BJ (cell line): ENCODE measurements at regions not wholly inside any gene's neighbourhood (a gene's known extent, or its start where the extent isn't known, plus 50 kb on each side); places are given as distances from the start of the nearest gene placed in this dataset.
"Not testable (repeated sequence)": the region's sequence is repeated elsewhere in the genome, so short reads cannot be mapped to it uniquely, and the experiment has no call there.

Experiments used
- CTCF ChIA-PET: fragments of 350-600 bp; formaldehyde crosslinking; extraction: SDS; loops from one replicate; lab custom pipeline; 2021; ENCODE audit warnings: antibody characterized with exemption, inconsistent platforms; lab: Yijun Ruan, JAX
- POLR2A ChIA-PET: fragments of 300-600 bp; sonication (Branson Sonifier 250); formaldehyde crosslinking; extraction: SDS; loops from one replicate; lab custom pipeline; 2021; ENCODE audit warnings: antibody characterized with exemption; lab: Charles Lee
- DNase-seq: peaks from one replicate; pipeline ENCODE4 v3.0.0-alpha.2; 2011; ENCODE audit warnings: low read depth
- H3K27me3 ChIP-seq: 2 replicates; pipeline ENCODE4 v1.6.0; 2011; ENCODE audit warnings: low read length; ENCODE audit not compliant: control insufficient read depth, insufficient read depth
- H3K36me3 ChIP-seq: 2 replicates; pipeline ENCODE4 v1.5.1; 2011; ENCODE audit warnings: low read length; ENCODE audit not compliant: control insufficient read depth, insufficient read depth
- H3K4me3 ChIP-seq: 2 replicates; pipeline ENCODE4 v1.5.1; 2011; ENCODE audit warnings: low read depth, mild to moderate bottlenecking, control low read depth, low read length
- CTCF ChIP-seq: IDR thresholded peaks from 2 replicates; pipeline ENCODE4 v1.5.1; 2011; ENCODE audit warnings: low read depth, mild to moderate bottlenecking, control low read depth, inconsistent platforms, low read length, moderate library complexity; ENCODE audit not compliant: insufficient read depth

DNA sequence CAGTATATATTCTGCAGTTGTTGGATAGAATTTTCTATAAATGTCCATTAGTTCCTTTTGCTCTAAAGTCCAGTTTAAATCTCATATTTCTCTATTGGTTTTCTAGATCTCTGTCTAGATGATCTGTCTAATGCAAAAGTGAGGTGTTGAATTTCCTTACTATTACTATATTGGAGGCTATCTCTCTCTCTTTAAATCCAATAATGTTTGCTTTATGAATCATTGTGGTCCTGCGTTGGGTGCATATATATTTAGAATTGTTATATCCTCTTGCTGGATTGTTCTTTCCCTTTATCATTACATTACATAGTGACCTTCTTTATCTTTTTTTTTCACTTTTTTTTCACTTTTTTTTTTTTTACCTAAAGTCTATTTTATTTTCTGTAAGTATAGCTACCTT is 208.5 kb upstream of the ASCC3 start:
- H3K27me3 ChIP-seq = no peaks in the 10 kb centered on the region
- H3K4me3 ChIP-seq = no peak overlapping the region
- ChIA-PET CTCF (no interaction called here), POLR2A (no interaction called here)
- DNase-seq = no peak
- no peak for TF ChIP-seq CTCF
- no peaks in the 10 kb centered on the region for H3K36me3 ChIP-seq

DNA sequence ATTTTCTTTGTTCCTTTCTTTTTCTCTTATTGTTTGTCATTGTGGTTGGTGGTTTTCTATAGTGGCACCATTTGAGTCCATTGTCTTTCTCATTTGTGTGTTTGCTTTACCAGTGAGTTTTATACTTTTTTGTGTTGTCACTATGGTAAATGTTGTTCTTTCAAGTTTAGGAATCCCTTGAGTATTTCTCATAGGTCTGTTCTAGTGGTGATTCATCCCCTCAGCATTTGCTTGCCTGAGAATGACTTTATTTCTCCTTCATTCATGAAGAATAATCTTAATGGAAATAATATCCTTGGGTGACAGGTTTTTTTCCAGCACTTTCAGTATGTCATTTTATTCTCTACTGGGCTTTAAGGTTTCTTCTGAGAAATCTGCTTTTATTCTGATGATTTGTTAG is 209.2 kb upstream of the ASCC3 start:
- TF ChIP-seq CTCF = no peak
- no peak for DNase-seq
- no peaks in the 10 kb centered on the region for H3K36me3 ChIP-seq
- POLR2A ChIA-PET = no interaction called here
- H3K27me3 ChIP-seq = no peaks in the 10 kb centered on the region
- CTCF ChIA-PET = no interaction called here
- no peak overlapping the region for H3K4me3 ChIP-seq

DNA sequence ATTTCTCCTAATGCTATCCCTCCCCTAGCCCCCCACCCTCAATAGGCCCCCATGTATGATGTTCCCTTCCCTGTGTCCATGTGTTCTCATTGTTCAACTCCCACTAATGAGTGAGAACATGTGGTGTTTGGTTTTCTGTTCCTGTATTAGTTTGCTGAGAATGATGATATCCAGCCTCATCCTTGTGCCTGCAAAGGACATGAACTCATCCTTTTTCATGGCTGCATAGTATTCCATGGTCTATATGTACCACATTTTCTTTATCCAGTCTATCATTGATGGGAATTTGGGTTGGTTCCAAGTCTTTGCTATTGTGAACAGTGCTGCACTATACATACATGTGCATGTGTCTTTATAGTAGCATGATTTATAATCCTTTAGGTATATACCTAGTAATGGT is 217.5 kb upstream of the ASCC3 start:
- H3K36me3 ChIP-seq, DNase-seq, POLR2A ChIA-PET, CTCF ChIA-PET, H3K27me3 ChIP-seq, H3K4me3 ChIP-seq: not testable (repeated sequence)

DNA sequence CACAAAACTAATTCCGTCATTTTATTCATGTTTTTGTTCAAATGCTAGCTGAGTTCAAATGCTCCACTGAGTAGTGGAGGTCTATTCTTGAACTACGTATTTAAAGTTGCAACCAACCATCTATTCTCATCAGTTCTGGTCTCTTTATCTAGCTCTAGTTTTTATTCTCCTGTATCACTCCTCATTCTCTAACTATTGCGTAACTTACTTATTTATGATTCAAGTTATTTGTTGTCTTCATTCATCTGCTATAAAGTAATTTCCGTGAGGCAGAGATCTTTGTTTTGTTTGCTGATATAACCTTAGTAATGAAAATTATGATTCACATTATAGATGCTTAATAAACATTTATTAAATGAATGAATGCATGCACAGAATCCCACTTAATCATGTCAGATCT is 221.6 kb upstream of the ASCC3 start:
- Histone ChIP-seq H3K27me3 (no peaks in the 10 kb centered on the region), H3K4me3 (no peak overlapping the region), H3K36me3 (no peaks in the 10 kb centered on the region)
- no peak for TF ChIP-seq CTCF
- DNase-seq = no peak
- ChIA-PET CTCF (no interaction called here), POLR2A (no interaction called here)

DNA sequence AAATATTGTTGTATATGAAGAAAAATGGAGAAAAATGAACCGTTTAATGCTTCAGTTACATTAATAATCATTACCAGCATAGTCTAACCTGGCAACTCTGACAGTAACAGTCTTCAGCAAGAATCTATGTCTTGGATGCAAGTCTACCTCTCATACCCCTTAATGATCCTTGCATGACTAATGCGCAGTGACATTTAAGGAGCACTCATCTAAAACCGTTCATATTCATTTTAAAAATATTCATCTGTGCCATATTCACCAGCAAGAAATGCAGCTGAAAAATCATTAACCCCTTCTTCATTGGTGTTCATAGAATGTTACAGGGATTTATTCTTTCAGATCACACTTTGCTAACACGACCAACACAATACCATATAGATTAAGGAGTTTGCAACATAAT is 227.2 kb upstream of the ASCC3 start:
- H3K27me3 ChIP-seq = no peaks in the 10 kb centered on the region
- TF ChIP-seq CTCF = no peak
- no peaks in the 10 kb centered on the region for H3K36me3 ChIP-seq
- ChIA-PET CTCF (no interaction called here), POLR2A (no interaction called here)
- DNase-seq = no peak
- no peak overlapping the region for H3K4me3 ChIP-seq

GRCh38 chr6:101110814-101111213 is 229.7 kb upstream of the ASCC3 start:
- ChIA-PET CTCF (no interaction called here), POLR2A (no interaction called here)
- H3K36me3 ChIP-seq = no peaks in the 10 kb centered on the region
- DNase-seq = no peak
- no peak overlapping the region for H3K4me3 ChIP-seq
- no peak for TF ChIP-seq CTCF
- no peaks in the 10 kb centered on the region for H3K27me3 ChIP-seq
